ENCODE measurements at regions not wholly inside any gene's neighbourhood (a gene's known extent, or its start where the extent isn't known, plus 50 kb on each side); places are given as distances from the start of the nearest gene placed in this dataset.
"Not testable (repeated sequence)": the region's sequence is repeated elsewhere in the genome, so short reads cannot be mapped to it uniquely, and the experiment has no call there.

DNA sequence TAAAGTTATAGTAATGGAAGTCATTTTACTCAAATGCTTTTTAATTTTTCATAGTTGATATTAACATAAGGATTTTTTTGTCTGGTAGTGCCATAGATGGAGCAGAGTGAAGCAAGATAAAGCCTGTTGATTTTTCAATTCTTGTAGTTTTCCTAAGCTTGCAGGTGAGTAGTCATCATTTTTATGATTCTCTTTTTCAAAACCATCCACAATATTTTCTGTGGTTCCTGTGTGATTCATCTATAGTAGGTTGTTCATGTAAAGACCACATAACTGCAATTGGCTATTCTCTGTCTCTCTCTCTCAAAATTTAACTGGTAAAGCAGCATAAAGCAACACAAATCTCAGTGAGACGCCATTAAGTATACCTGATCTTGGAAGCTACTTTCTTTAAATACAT is 711.5 kb downstream of the TTLL7 start:
- TF ChIP-seq, protein P1, sequence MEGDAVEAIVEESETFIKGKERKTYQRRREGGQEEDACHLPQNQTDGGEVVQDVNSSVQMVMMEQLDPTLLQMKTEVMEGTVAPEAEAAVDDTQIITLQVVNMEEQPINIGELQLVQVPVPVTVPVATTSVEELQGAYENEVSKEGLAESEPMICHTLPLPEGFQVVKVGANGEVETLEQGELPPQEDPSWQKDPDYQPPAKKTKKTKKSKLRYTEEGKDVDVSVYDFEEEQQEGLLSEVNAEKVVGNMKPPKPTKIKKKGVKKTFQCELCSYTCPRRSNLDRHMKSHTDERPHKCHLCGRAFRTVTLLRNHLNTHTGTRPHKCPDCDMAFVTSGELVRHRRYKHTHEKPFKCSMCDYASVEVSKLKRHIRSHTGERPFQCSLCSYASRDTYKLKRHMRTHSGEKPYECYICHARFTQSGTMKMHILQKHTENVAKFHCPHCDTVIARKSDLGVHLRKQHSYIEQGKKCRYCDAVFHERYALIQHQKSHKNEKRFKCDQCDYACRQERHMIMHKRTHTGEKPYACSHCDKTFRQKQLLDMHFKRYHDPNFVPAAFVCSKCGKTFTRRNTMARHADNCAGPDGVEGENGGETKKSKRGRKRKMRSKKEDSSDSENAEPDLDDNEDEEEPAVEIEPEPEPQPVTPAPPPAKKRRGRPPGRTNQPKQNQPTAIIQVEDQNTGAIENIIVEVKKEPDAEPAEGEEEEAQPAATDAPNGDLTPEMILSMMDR (IDR thresholded peaks at IDR 0.05): not testable (repeated sequence)
- TF ChIP-seq POLR2AphosphoS5 (IDR thresholded peaks at IDR 0.05); POLR2A (IDR thresholded peaks at IDR 0.05; ENCODE audit: low read depth): not testable (repeated sequence)
